Upper lobe of left lung (tissue), 6 donors: ENCODE measurements at regions not wholly inside any gene's neighbourhood (a gene's known extent, or its start where the extent isn't known, plus 50 kb on each side); places are given as distances from the start of the nearest gene placed in this dataset.

Source experiments
- ATAC-seq, 2 donors: fragments of 200-7000 bp; cut with Tn5 transposase; one replicate each; pipeline ENCODE4 v1.9.1; 2022; ENCODE audit warnings: mild to moderate bottlenecking in 2 of 2, moderate library complexity in 2 of 2; ENCODE audit not compliant: low FRiP score in 2 of 2
- DNase-seq, 2 donors: peaks; one replicate each; pipeline ENCODE4 v3.0.0-alpha.2; 2019 to 2020
- H3K27ac ChIP-seq, 4 donors: fragments of 200-600 bp; sonication (generic); one replicate each; pipeline ENCODE4 v1.5.1; 2016 to 2019
- H3K27me3 ChIP-seq, 4 donors: fragments of 200-600 bp; sonication (generic); one replicate each; pipeline ENCODE4 v1.5.1; 2017 to 2019
- H3K36me3 ChIP-seq, 4 donors: fragments of 200-600 bp; sonication (generic); one replicate each; pipeline ENCODE4 v1.5.1; 2016 to 2019
- H3K4me1 ChIP-seq, 4 donors: fragments of 200-600 bp; sonication (generic); one replicate each; pipeline ENCODE4 v1.5.1; 2018 to 2019
- H3K4me3 ChIP-seq, 4 donors: fragments of 200-600 bp; sonication (generic); one replicate each; pipeline ENCODE4 v1.5.1; 2017 to 2019; ENCODE audit warnings: mild to moderate bottlenecking in 2 of 4, moderate library complexity in 1 of 4
- H3K9me3 ChIP-seq, 4 donors: fragments of 200-600 bp; sonication (generic); one replicate each; pipeline ENCODE4 v1.5.1; 2018 to 2019
- EP300 ChIP-seq, 4 donors: sonication (generic); formaldehyde crosslinking; IDR thresholded peaks; one replicate each; pipeline ENCODE4 v1.5.1; 2017; ENCODE audit warnings: antibody characterized with exemption in 4 of 4, control low read depth in 2 of 4
- POLR2A ChIP-seq, 4 donors: fragments of 450-650 bp; IDR thresholded peaks; one replicate each; pipeline ENCODE4 v1.5.1; 2016 to 2017; ENCODE audit warnings: antibody characterized with exemption in 4 of 4, mild to moderate bottlenecking in 2 of 4
- POLR2AphosphoS5 ChIP-seq, 2 donors: sonication (generic); formaldehyde crosslinking; IDR thresholded peaks; one replicate each; pipeline ENCODE4 v1.5.1; 2017; ENCODE audit warnings: antibody characterized with exemption in 2 of 2
- WGBS, 2 donors: methylation state at CpG; one replicate each; pipeline ENCODE4 v1.1.5; 2017 to 2018; 5-methylcytosine and 5-hydroxymethylcytosine counted together
- TF ChIP-seq, protein P1 (sequence below), 6 experiments: fragments of 450-650 bp in 4 of 6; fragments of 200-600 bp in 2 of 6; sonication (generic) in 2 of 6; IDR thresholded peaks; one replicate each; pipeline ENCODE4 v1.5.1; 2016 to 2019; ENCODE audit warnings: antibody characterized with exemption in 6 of 6
- donor health status: DM: no; HTN: no; CAD: no; lungs with moderate emphysema.
- donor health status: DM: no; HTN: yes; CAD: no; lungs with severe emphysema.

DNA sequence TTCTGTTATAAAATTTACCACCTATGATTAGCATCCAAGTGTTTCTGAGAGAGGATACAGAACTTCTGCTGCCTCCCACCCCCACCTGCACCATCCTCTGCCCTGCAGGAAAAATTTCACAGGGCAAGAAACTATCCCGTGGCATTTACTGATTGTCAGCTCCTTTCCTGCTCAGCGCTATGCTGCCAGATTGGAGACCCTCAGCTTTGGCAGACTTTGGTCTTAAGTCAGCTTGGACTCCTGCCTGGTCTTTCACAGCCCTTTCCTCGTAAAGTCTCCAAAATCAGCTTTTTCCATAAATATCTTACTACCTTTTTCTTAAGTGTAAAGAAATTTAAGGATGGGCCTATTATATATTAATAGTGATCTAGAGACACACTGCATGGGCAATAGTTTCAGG lies 239.9 kb upstream of the ADAMTS9 start:
- ATAC-seq = no peak
- 85 to 91% methylated on average over 3 of the region's 3 CpGs for WGBS, 2 donors

GRCh38 chr3:64925575-64925974 lies 237.8 kb upstream of the ADAMTS9 start:
- Histone ChIP-seq H3K36me3 (no peaks in the 10 kb centered on the region), H3K4me1 (peaks cover 0 to 4% (median 0%) of the 10 kb centered on the region in 4 donors), H3K9me3 (no peaks in the 10 kb centered on the region), H3K27me3 (no peaks in the 10 kb centered on the region), H3K27ac (no peak overlapping the region), H3K4me3 (no peak overlapping the region)
- TF ChIP-seq EP300 (IDR thresholded peaks at IDR 0.05) (no peak), POLR2AphosphoS5 (IDR thresholded peaks at IDR 0.05) (no peak), POLR2A (IDR thresholded peaks at IDR 0.05) (no peak)
- TF ChIP-seq, protein P1, sequence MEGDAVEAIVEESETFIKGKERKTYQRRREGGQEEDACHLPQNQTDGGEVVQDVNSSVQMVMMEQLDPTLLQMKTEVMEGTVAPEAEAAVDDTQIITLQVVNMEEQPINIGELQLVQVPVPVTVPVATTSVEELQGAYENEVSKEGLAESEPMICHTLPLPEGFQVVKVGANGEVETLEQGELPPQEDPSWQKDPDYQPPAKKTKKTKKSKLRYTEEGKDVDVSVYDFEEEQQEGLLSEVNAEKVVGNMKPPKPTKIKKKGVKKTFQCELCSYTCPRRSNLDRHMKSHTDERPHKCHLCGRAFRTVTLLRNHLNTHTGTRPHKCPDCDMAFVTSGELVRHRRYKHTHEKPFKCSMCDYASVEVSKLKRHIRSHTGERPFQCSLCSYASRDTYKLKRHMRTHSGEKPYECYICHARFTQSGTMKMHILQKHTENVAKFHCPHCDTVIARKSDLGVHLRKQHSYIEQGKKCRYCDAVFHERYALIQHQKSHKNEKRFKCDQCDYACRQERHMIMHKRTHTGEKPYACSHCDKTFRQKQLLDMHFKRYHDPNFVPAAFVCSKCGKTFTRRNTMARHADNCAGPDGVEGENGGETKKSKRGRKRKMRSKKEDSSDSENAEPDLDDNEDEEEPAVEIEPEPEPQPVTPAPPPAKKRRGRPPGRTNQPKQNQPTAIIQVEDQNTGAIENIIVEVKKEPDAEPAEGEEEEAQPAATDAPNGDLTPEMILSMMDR (IDR thresholded peaks at IDR 0.05) = no peak
- DNase-seq = no peak
- ATAC-seq = no peak
- 44 to 69% methylated on average over 2 of the region's 2 CpGs for WGBS, 2 donors

More for the DNA sequence above, 239.9 kb upstream of the ADAMTS9 start:
- DNase-seq = no peak
- Histone ChIP-seq H3K9me3 (peaks cover 0 to 4% (median under 1%) of the 10 kb centered on the region in 4 donors), H3K4me3 (no peak overlapping the region), H3K27ac (no peak overlapping the region), H3K36me3 (no peaks in the 10 kb centered on the region), H3K4me1 (peaks cover 0 to 4% (median 0%) of the 10 kb centered on the region in 4 donors), H3K27me3 (no peaks in the 10 kb centered on the region)
- no peak for TF ChIP-seq POLR2AphosphoS5 (IDR thresholded peaks at IDR 0.05)
- TF ChIP-seq EP300 (IDR thresholded peaks at IDR 0.05) = no peak
- TF ChIP-seq POLR2A (IDR thresholded peaks at IDR 0.05) = no peak

- no peaks in the 10 kb centered on the region for H3K36me3 ChIP-seq
- H3K4me3 ChIP-seq = no peak overlapping the region
- WGBS, 2 donors = 84 to 89% methylated on average over 2 of the region's 2 CpGs
- H3K9me3 ChIP-seq = no peaks in the 10 kb centered on the region
- no peak for TF ChIP-seq POLR2AphosphoS5 (IDR thresholded peaks at IDR 0.05)
- no peak for TF ChIP-seq POLR2A (IDR thresholded peaks at IDR 0.05)
- TF ChIP-seq, protein P1 (IDR thresholded peaks at IDR 0.05) = no peak
- TF ChIP-seq EP300 (IDR thresholded peaks at IDR 0.05) = no peak
- no peak overlapping the region for H3K27ac ChIP-seq
- no peak for ATAC-seq
- peaks cover 0 to 4% (median 0%) of the 10 kb centered on the region in 4 donors for H3K4me1 ChIP-seq
- DNase-seq = no peak
- no peaks in the 10 kb centered on the region for H3K27me3 ChIP-seq
These were observed 237.2 kb upstream of the ADAMTS9 start for GRCh38 chr3:64924961-64925360.

GRCh38 chr3:64922213-64922612 lies 234.4 kb upstream of the ADAMTS9 start:
- ATAC-seq = no peak
- Histone ChIP-seq H3K9me3 (no peaks in the 10 kb centered on the region), H3K36me3 (no peaks in the 10 kb centered on the region), H3K4me3 (no peak overlapping the region), H3K27me3 (no peaks in the 10 kb centered on the region), H3K27ac (no peak overlapping the region), H3K4me1 (peaks cover 0 to 8% (median 2%) of the 10 kb centered on the region in 4 donors)
- WGBS, 2 donors = 92 to 94% methylated on average over 2 of the region's 2 CpGs
- no peak for TF ChIP-seq POLR2A (IDR thresholded peaks at IDR 0.05)
- TF ChIP-seq, protein P1 (IDR thresholded peaks at IDR 0.05) = no peak
- TF ChIP-seq EP300 (IDR thresholded peaks at IDR 0.05) = no peak
- TF ChIP-seq POLR2AphosphoS5 (IDR thresholded peaks at IDR 0.05) = no peak
- DNase-seq = no peak

GRCh38 chr3:64921281-64922065 lies 233.7 kb upstream of the ADAMTS9 start:
- no peak overlapping the region for H3K27ac ChIP-seq
- 80 to 82% methylated on average over 7 of the region's 7 CpGs for WGBS, 2 donors
- no peaks in the 10 kb centered on the region for H3K36me3 ChIP-seq
- ATAC-seq = no peak
- peaks cover 0 to 8% (median 2%) of the 10 kb centered on the region in 4 donors for H3K4me1 ChIP-seq
- TF ChIP-seq POLR2A (IDR thresholded peaks at IDR 0.05) (no peak), EP300 (IDR thresholded peaks at IDR 0.05) (no peak), POLR2AphosphoS5 (IDR thresholded peaks at IDR 0.05) (no peak)
- TF ChIP-seq, protein P1 (IDR thresholded peaks at IDR 0.05) = no peak
- no peaks in the 10 kb centered on the region for H3K27me3 ChIP-seq
- DNase-seq = no peak
- H3K9me3 ChIP-seq = no peaks in the 10 kb centered on the region
- H3K4me3 ChIP-seq = no peak overlapping the region
